ENCODE measurements at regions not wholly inside any gene's neighbourhood (a gene's known extent, or its start where the extent isn't known, plus 50 kb on each side); places are given as distances from the start of the nearest gene placed in this dataset.

- DNase-seq: no peak
These were observed 480.3 kb downstream of the LIG4 start for GRCh38 chr13:107734891-107735625.

- DNase-seq: no peak
These were observed 482.1 kb downstream of the LIG4 start for GRCh38 chr13:107733276-107733675.

DNA sequence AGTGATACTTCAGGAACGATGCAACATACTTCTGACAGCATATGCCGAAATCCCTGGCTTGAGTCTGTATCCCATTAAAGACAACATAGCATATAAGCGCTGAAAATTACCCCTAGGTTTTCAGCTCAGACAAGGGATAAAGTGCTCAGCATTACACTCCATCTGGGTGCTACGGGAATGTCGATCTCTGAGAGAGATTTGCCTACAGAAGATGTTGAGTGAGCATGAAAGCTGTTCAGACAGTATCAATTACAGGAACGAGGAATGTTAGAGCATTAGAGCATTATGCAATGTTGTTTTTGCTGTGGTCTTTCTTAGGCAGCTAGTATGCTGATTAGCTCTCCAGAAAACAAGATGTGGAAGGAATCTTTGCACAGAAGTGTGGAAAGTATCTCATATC is 484.5 kb downstream of the LIG4 start:
- no peak for DNase-seq

DNA sequence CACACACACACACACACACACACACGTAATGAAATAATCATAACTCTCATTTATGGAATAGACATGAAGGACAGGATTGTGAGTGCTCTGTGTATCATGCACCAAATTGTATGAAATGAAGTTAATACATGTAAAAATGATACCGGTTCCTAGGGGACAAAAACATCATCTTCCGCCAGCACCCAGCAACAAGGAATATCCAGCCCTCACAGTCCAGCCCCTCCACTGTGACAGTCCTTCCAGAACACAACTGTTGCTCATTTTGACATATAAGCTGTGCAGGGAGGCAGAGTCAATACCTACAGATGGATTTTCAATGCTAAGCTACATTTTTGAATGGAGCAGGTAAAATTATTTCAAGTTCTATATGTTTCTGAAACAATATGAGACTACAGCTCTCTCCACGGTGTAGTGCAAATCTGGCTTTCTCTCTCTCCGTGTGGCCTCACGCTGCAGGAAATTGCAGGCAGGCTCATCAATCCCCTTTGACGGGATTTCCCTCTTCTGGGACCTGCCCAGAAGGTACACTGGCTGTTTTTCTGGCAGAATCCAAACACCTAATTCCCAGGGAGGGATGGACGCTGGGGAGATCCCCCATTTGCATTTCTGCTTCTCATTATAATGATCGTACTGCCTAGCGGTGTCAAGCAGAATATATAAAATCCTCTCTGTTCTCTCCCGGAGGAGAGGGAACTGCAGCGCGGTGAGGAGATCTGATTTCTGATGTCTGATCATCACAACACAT is 494.0 kb downstream of the LIG4 start:
- no peak for DNase-seq

DNA sequence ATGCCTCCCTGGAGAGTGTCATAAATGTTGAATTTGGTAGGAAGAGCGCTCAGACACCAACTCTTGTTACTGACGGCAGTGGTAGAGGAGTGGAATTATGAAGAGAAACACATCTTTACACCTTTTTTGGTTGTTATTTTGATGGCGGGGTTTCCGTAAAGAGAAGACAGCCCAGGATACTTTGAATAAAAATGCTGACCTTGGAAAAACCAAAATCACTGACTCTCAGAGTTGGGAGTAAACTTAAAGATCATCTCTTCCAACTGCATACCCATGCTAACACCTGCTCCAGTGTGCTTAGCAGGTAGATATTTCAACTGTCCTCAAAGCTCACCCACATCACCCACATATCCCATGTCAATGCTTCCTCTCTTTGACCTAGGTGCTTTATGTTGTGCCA is 498.6 kb downstream of the LIG4 start:
- DNase-seq: no peak

DNA sequence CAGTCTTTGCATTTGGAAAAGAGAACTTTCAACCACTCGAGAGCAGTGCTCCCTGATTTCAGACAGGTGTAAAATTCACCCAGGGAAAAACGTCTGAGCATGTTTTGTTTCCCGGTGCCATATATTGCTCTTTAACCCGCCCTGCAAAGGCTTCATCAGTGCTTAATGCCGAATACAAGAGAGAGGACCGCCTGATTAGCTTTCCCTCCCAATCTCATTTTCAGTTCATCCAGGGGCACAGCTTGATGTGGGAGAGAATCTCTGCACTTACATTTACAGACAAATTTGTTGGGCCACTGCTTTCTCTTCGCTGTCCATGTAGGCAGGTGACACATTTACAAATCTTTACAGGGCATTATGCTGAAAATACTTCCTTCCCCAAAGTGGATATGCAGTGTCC is 499.1 kb downstream of the LIG4 start:
- DNase-seq: no peak

DNA sequence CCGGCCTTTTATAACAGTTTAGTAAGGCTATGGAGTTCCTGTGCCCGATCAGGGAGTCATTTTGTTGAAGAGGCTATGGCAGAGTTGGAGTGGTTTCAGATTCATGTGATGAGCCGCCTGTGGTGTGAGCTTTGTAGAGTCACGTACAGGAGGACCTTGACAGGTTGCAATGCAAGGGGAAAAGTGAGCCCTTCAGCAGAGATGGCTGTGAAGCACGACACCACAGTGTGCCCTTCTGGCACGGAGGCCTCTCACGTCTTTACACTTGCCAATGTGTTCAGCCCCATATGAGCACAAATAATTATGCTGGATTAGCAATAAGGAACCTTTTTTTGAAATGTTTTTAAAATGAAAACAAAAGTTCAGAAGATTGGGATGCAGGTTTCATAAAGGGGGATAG is 499.8 kb downstream of the LIG4 start:
- no peak for DNase-seq

- DNase-seq: no peak
These were observed 502.0 kb downstream of the LIG4 start for GRCh38 chr13:107713314-107713713.

- no peak for DNase-seq
These were observed 503.0 kb downstream of the LIG4 start for GRCh38 chr13:107712145-107712860.

- DNase-seq: no peak
These were observed 525.2 kb downstream of the LIG4 start for GRCh38 chr13:107690181-107690580.

DNA sequence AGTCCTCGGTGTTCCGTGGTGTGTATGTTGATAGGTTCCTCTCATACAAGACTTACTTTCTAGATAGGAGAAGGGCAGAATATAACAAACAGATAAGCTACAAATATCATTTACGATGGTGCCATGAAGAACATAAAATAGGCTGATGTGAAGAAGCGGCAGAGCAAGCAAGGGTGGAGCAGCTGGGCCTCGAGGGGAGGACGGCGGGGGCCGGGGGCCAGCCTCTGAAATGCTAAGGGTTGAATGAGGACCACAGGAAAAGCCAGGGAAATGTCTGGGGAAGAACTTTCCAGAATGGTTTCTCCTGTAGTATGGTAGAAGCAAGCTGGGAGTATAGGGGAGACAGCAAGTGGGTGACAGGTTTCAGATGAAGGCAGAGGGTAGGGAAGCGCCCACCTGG is 529.5 kb downstream of the LIG4 start:
- no peak for DNase-seq

GRCh38 chr13:107681600-107681999 is 533.7 kb downstream of the LIG4 start:
- DNase-seq: no peak

DNA sequence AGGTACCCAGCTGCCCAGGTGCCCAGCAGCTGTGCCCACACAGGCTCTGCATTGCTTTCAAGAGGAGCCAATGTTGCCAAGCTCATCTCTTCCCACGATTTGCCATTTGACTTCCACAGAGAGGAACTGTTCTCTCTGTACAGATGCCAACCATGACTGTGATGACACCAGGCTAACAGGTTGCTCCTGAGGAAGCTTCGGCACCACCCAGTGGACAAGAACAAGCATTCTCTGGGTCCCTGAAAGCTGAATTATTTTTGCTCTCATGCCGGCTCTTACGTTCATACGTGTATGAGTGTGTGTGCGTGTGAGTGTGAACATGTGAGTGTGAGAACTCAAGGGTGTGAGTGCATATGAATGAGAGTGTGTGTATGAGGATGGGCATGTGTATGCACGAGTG is 535.2 kb downstream of the LIG4 start:
- DNase-seq: no peak

GRCh38 chr13:107678075-107678689 is 537.2 kb downstream of the LIG4 start:
- no peak for DNase-seq

DNA sequence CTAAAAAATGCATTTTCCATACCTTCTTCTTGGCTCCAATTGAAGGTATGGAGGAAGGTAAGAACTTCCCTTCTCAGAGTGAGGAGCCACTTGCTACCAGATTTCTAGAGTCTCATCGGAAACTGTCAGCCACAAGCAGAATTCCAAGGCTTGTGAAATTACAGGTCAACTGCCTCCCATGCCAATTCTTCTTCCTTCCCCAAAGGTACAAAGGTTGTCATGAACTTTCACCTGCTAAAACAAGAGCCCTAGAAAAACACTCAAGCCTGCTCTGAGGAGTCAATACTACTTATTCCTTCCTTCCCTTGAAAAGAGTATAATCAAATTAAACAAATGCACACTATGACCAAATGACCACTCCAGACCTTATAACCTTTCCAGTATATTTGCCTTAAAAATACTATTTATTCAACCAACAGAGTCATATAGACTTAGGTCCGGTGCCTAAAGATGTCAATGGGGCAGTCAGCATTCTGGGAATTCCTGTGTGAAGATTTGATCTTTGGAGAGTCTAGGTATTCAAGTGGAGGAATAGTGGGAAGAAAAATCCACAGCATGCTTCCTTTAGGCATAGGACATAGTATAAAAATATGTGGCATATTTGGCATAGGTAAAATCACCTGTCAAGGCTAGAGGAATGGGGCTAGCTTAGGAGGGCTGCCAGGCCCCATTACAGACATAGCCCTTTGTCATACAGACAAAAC is 539.3 kb downstream of the LIG4 start:
- DNase-seq: no peak

DNA sequence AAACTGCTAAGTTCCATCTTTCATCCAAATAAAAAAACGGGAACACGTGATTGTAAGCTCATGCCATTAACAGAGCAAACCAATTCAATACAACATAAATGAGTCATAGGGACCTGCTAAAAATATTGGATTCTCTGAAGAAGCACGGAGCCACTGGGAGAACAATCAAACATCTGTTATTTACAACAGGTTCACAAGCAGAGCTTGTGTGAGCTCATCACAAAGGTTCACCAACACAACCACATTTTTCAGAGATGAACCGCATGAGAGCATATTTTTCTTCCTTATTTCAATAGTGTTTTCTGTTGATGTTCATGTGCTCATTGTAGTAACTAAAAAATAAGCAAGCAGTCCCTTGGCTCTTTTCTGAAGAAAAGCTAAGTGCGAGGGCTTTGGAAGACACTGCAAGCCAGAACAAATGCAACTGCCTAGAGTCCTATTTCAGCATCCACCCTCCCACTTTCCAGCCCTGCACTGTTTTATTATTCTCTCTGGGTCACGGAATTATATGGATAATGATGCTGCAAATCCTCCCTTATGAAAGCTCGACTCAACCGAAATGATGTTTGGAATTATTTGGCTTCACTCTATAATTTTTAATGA is 545.8 kb downstream of the LIG4 start:
- no peak for DNase-seq

DNA sequence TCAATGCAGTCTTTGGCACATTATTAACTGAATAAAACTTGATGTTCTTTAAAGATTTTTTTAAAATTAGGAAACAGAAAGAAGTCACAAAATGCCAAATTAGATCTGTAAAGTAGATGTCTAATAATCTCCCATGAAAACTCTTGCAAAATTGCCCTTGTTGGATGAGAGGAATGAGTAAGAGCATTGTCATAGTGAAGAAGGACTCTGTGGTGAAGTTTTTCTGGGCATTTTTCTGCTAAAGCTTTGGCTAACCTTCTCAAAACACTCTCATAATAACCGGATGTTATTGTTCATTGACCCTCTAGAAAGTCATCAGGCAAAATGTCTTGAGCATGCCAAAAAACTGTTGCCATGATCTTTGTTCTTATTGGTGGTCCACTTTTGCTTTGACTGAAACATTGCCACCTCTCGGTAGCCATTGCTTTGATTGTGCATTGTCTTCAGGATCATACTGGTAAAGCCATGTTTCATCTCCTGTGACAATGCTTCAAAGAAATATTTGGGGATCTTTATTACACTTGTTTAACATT is 549.3 kb downstream of the LIG4 start:
- no peak for DNase-seq

GRCh38 chr13:107650081-107650701 is 565.1 kb downstream of the LIG4 start:
- DNase-seq: peak in 2 of 4 experiments; percentile 0 to 1

DNA sequence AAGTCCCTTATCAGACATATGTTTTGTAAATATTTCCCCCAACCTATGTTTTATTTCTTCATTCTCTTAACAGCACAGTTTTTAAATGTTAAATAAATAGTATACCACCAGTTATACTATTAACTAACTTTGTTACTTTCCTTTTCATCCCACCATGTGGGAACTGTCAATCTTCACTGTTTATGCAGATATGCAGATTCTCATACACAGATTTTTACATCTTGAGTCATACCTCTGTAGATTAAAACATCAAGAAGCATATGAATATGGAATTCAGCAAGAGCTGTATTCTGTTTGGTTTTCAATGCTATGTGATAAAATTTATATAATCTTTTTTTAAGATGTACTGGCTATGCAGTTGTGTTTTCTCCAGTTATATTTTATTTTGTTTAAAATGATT is 566.3 kb downstream of the LIG4 start:
- DNase-seq: no peak

- no peak for DNase-seq
These were observed 571.2 kb downstream of the LIG4 start for GRCh38 chr13:107644136-107644535.

DNA sequence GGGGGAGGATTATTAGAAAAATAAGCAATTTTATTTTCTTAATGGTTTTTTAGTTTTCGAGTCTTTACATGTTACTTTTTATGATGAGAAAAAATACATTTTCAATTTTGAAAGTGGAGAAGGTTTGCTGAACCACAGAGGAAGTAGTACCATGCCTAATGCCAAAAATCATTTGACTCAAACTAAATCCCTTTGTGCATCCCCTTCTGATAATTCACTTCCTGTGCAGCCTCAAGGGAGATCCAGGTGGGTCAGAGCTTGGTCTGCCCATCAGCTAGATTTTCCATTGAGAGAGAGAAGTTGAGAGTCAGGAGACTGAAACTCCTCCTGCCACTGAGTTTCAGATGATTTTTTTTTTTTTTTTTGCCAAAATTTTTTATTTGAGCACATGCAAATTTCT is 571.7 kb downstream of the LIG4 start:
- DNase-seq: no peak

- no peak for DNase-seq
These were observed 572.5 kb downstream of the LIG4 start for GRCh38 chr13:107642831-107643230.

Data from activated naive CD4-positive, alpha-beta T cell (primary cell).